CD4-positive, alpha-beta T cell treated with Interleukin-10 for 1 hour (primary cell): ENCODE measurements at regions not wholly inside any gene's neighbourhood (a gene's known extent, or its start where the extent isn't known, plus 50 kb on each side); places are given as distances from the start of the nearest gene placed in this dataset.
"Not testable (repeated sequence)": the region's sequence is repeated elsewhere in the genome, so short reads cannot be mapped to it uniquely, and the experiment has no call there.

Experiments used
- DNase-seq: peaks from one replicate; pipeline ENCODE4 v3.0.0-alpha.2; 2020

- peak; percentile 35 for DNase-seq
These were observed 668.0 kb upstream of the LCORL start for GRCh38 chr4:18689308-18690115.

- not testable (repeated sequence) for DNase-seq
These were observed 666.8 kb upstream of the LCORL start for GRCh38 chr4:18688351-18688750.

- no peak for DNase-seq
These were observed 664.9 kb upstream of the LCORL start for GRCh38 chr4:18686338-18687037.

- DNase-seq: no peak
These were observed 663.4 kb upstream of the LCORL start for GRCh38 chr4:18684932-18685331.

GRCh38 chr4:18676526-18676915 is 655.0 kb upstream of the LCORL start:
- DNase-seq: no peak

- no peak for DNase-seq
These were observed 654.3 kb upstream of the LCORL start for GRCh38 chr4:18675586-18676525.

GRCh38 chr4:18670034-18670433 is 648.5 kb upstream of the LCORL start:
- DNase-seq: no peak

- no peak for DNase-seq
These were observed 647.8 kb upstream of the LCORL start for GRCh38 chr4:18669390-18669789.

- no peak for DNase-seq
These were observed 644.8 kb upstream of the LCORL start for GRCh38 chr4:18666322-18666721.

- DNase-seq: no peak
These were observed 642.6 kb upstream of the LCORL start for GRCh38 chr4:18664171-18664570.

GRCh38 chr4:18645351-18645750 is 623.8 kb upstream of the LCORL start:
- DNase-seq: no peak

- no peak for DNase-seq
These were observed 619.8 kb upstream of the LCORL start for GRCh38 chr4:18641334-18641733.

GRCh38 chr4:18638031-18638430 is 616.5 kb upstream of the LCORL start:
- no peak for DNase-seq

GRCh38 chr4:18636001-18636585 is 614.5 kb upstream of the LCORL start:
- no peak for DNase-seq

- no peak for DNase-seq
These were observed 614.0 kb upstream of the LCORL start for GRCh38 chr4:18635531-18635930.

GRCh38 chr4:18631586-18631985 is 610.0 kb upstream of the LCORL start:
- DNase-seq: no peak

- no peak for DNase-seq
These were observed 608.9 kb upstream of the LCORL start for GRCh38 chr4:18630218-18631110.

- DNase-seq: no peak
These were observed 606.0 kb upstream of the LCORL start for GRCh38 chr4:18627447-18628005.

GRCh38 chr4:18626996-18627395 is 605.4 kb upstream of the LCORL start:
- DNase-seq: no peak

- no peak for DNase-seq
These were observed 604.8 kb upstream of the LCORL start for GRCh38 chr4:18626366-18626765.

GRCh38 chr4:18621186-18621585 is 599.6 kb upstream of the LCORL start:
- no peak for DNase-seq

GRCh38 chr4:18616720-18617119 is 595.2 kb upstream of the LCORL start:
- no peak for DNase-seq
